Keratinocyte (primary cell): ENCODE measurements at regions not wholly inside any gene's neighbourhood (a gene's known extent, or its start where the extent isn't known, plus 50 kb on each side); places are given as distances from the start of the nearest gene placed in this dataset.

ENCODE experiments used
- DNase-seq: peaks from one replicate; pipeline ENCODE4 v3.0.0-alpha.2; 2011; ENCODE audit warnings: low read depth, missing footprints, low spot score
- FAIRE-seq: peaks from 2 replicates; lab custom pipeline; 2011; peaks lifted over from hg19 to GRCh38; lab: Jason Lieb, UNC
- H2AFZ ChIP-seq: 2 replicates; pipeline ENCODE4 v1.6.0; 2012; ENCODE audit warnings: low read length, control low read depth, inconsistent platforms; ENCODE audit not compliant: control insufficient read depth
- H3K27ac ChIP-seq: 2 replicates; pipeline ENCODE4 v1.5.1; 2011; ENCODE audit warnings: low read length; ENCODE audit not compliant: control insufficient read depth, insufficient read depth
- H3K27me3 ChIP-seq: 3 replicates; pipeline ENCODE4 v1.6.0; 2011; ENCODE audit warnings: low read length; ENCODE audit not compliant: control insufficient read depth, insufficient read depth; ENCODE audit errors: extremely low read depth
- H3K36me3 ChIP-seq, 2 experiments: 2 replicates in 1 of 2; 3 replicates in 1 of 2; pipeline ENCODE4 v1.5.1; 2011; ENCODE audit warnings: low read length in 2 of 2, mild to moderate bottlenecking in 1 of 2; ENCODE audit not compliant: control insufficient read depth in 2 of 2, insufficient read depth in 2 of 2; ENCODE audit errors: extremely low read depth in 1 of 2
- H3K4me1 ChIP-seq: 3 replicates; pipeline ENCODE4 v1.5.1; 2011; ENCODE audit warnings: low read length; ENCODE audit not compliant: control insufficient read depth, insufficient read depth; ENCODE audit errors: extremely low read depth
- H3K4me2 ChIP-seq: 3 replicates; pipeline ENCODE4 v1.6.0; 2011; ENCODE audit warnings: low read depth, low read length; ENCODE audit not compliant: control insufficient read depth, insufficient read depth; ENCODE audit errors: extremely low read depth
- H3K4me3 ChIP-seq, 3 experiments: fragments of 200-600 bp in 1 of 3; sonication (generic) in 1 of 3; 2 replicates in 2 of 3; 3 replicates in 1 of 3; pipeline ENCODE4 v1.5.1; 2011 to 2016; ENCODE audit warnings: low read length in 3 of 3, mild to moderate bottlenecking in 3 of 3, control low read depth in 2 of 3, inconsistent platforms in 1 of 3, low read depth in 1 of 3, mixed read lengths in 1 of 3, mixed run types in 1 of 3, moderate library complexity in 1 of 3; ENCODE audit not compliant: control insufficient read depth in 2 of 3, insufficient read depth in 2 of 3; ENCODE audit errors: extremely low read depth in 1 of 3
- H3K79me2 ChIP-seq: 2 replicates; pipeline ENCODE4 v1.6.0; 2012; ENCODE audit warnings: low read length; ENCODE audit not compliant: control insufficient read depth, insufficient read depth
- H3K9ac ChIP-seq: 3 replicates; pipeline ENCODE4 v1.6.0; 2011; ENCODE audit warnings: low read length; ENCODE audit not compliant: control insufficient read depth, insufficient read depth; ENCODE audit errors: extremely low read depth
- H3K9me1 ChIP-seq: 3 replicates; pipeline ENCODE4 v1.6.0; 2011; ENCODE audit warnings: low read length; ENCODE audit not compliant: control insufficient read depth, insufficient read depth; ENCODE audit errors: extremely low read depth
- H3K9me3 ChIP-seq: 2 replicates; pipeline ENCODE4 v1.5.1; 2012; ENCODE audit warnings: low read depth, low read length; ENCODE audit not compliant: control insufficient read depth
- H4K20me1 ChIP-seq: 3 replicates; pipeline ENCODE4 v1.6.0; 2011; ENCODE audit warnings: low read length; ENCODE audit not compliant: control insufficient read depth, insufficient read depth; ENCODE audit errors: extremely low read depth
- CTCF ChIP-seq, 3 experiments: IDR thresholded peaks in 1 of 3; conservative IDR thresholded peaks in 1 of 3; optimal IDR thresholded peaks in 1 of 3; 2 replicates in 2 of 3; 3 replicates in 1 of 3; pipeline versions ENCODE3 to v1.5.1; 2011; ENCODE audit warnings: low read length in 3 of 3, mild to moderate bottlenecking in 3 of 3, moderate library complexity in 2 of 3, control low read depth in 1 of 3, inconsistent platforms in 1 of 3; ENCODE audit not compliant: insufficient read depth in 2 of 3; ENCODE audit errors: extremely low read depth in 1 of 3
- EZH2 ChIP-seq: IDR thresholded peaks from one replicate; pipeline ENCODE4 v1.6.1; 2012; ENCODE audit warnings: inconsistent platforms, mild to moderate bottlenecking, low read length, moderate library complexity
- dilution Hi-C: fragments of 300-500 bp; cut with MboI; formaldehyde crosslinking; loops from one replicate; pipeline ENCODE4 v1.7.0; 2020; ENCODE audit warnings: low sequenced_read_pairs; ENCODE audit not compliant: extremely low pct_ligation_motif_present

GRCh38 chr15:70560617-70561328, 202.6 kb downstream of the UACA start:
- dilution Hi-C loops, result no loop called here
- no peaks in the 10 kb centered on the region for H3K9me3 ChIP-seq
- no peaks in the 10 kb centered on the region for H3K79me2 ChIP-seq
- peaks cover 61% of the 10 kb centered on the region for H3K27me3 ChIP-seq
- no peak for FAIRE-seq
- H3K36me3 ChIP-seq, result no peaks in the 10 kb centered on the region
- H3K9ac ChIP-seq, result no peak overlapping the region
- H3K27ac ChIP-seq, result no peak overlapping the region
- peaks cover 2% of the 10 kb centered on the region for H4K20me1 ChIP-seq
- H3K4me1 ChIP-seq, result no peaks in the 10 kb centered on the region
- no peak overlapping the region for H3K4me2 ChIP-seq
- H3K4me3 ChIP-seq, result no peak overlapping the region
- no peak overlapping the region for H2AFZ ChIP-seq
- DNase-seq, result no peak
- no peaks in the 10 kb centered on the region for H3K9me1 ChIP-seq
- TF ChIP-seq CTCF (optimal IDR thresholded peaks at IDR 0.05 in 1 of 3, IDR thresholded peaks at IDR 0.05 in 1 of 3, conservative IDR thresholded peaks at IDR 0.05 in 1 of 3; ENCODE audit: extremely low read depth in 1 of 3, insufficient read depth in 2 of 3, low read length in 3 of 3), result no peak
- no peak for TF ChIP-seq EZH2

DNA sequence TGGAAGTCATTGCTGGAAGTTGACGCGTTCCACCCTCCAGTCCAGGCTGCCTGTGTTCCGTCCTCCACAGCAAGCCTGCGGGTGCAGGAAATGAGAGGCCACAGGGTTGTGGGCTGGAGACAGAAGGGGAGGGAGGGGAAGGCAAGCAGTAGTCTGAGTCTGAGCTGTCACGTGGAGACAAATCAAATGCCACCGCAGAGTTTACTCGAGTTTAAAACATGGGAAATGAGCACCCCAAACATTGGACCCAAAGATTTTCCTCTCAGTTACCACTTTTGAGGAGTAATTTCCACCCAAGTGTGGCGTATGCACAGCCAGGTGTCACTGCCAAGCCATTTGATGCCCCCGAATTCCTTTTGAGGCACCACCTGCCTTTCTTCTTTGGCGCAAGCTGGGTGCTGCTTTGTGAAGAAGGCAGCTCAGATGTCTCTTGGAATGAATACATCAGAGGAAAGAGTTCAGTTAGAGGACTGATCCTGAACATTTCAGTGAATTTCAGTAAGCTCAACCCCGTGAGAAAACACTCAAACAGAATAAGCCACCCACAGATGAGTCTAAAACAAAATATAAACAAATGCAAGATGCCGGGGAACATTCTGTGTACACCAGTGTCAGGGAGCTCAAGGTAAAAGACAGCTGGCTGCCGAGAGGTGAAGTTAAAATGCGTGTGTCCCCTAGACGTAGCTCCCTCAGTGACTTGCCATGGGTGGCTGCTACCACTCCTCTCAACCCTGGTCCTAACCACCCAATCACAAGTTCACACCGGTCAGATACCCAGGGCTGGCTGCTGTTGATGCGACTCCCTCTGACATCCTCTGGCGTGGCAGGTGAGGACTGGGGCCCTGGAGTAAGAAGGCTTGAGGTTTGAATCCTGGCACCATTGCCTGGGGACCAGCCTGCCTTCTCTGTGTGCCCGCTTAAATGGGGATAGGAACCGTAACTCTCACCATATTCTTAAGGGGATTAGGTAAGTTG, 203.8 kb downstream of the UACA start:
- TF ChIP-seq EZH2, result no peak
- Histone ChIP-seq H4K20me1 (peaks cover 2% of the 10 kb centered on the region), H3K27ac (no peak overlapping the region), H3K79me2 (no peaks in the 10 kb centered on the region), H3K4me3 (no peak overlapping the region), H3K27me3 (peaks cover 74% of the 10 kb centered on the region), H3K4me2 (no peak overlapping the region), H3K4me1 (no peaks in the 10 kb centered on the region), H2AFZ (no peak overlapping the region), H3K9ac (no peak overlapping the region), H3K9me1 (no peaks in the 10 kb centered on the region), H3K9me3 (no peaks in the 10 kb centered on the region), H3K36me3 (no peaks in the 10 kb centered on the region)
- DNase-seq (no peak), FAIRE-seq (no peak)
- dilution Hi-C loops, result no loop called here
